IMR-90 (cell line): ENCODE measurements at regions not wholly inside any gene's neighbourhood (a gene's known extent, or its start where the extent isn't known, plus 50 kb on each side); places are given as distances from the start of the nearest gene placed in this dataset.

Experiments
- ATAC-seq: fragments of 200-7000 bp; cut with Tn5 transposase; 2 replicates; pipeline ENCODE4 v1.9.1; 2020; ENCODE audit warnings: low read depth, mild to moderate bottlenecking, moderate library complexity
- BruUV-seq: library from RNA; stranded (reverse); fragments of 400-500 nt; replicated peaks from 2 replicates; lab custom pipeline; 2021; lab: Mats Ljungman, UMichigan
- CTCF ChIA-PET: fragments of 300-600 bp; formaldehyde crosslinking; extraction: SDS; loops from one replicate; lab custom pipeline; 2021; ENCODE audit warnings: antibody characterized with exemption; lab: Yijun Ruan, JAX
- POLR2A ChIA-PET: fragments of 300-600 bp; sonication (Branson Sonifier 250); formaldehyde crosslinking; loops from one replicate; lab custom pipeline; 2022; ENCODE audit warnings: antibody characterized with exemption; ENCODE audit not compliant: unreplicated experiment; lab: Charles Lee
- DNase-seq: peaks from one replicate; pipeline ENCODE4 v3.0.0; 2013
- H2AFZ ChIP-seq: replicated peaks from 2 replicates; pipeline ENCODE3; 2013; ENCODE audit warnings: low read length, mild to moderate bottlenecking; ENCODE audit not compliant: poor library complexity
- H2AK5ac ChIP-seq: 2 replicates; pipeline ENCODE4 v1.6.1; 2013; ENCODE audit warnings: low read depth, low read length, inconsistent platforms
- H2AK9ac ChIP-seq: replicated peaks from 2 replicates; pipeline ENCODE3; 2013; ENCODE audit warnings: mild to moderate bottlenecking, low read depth, low read length, moderate library complexity; ENCODE audit not compliant: poor library complexity
- H2BK120ac ChIP-seq: 2 replicates; pipeline ENCODE4 v1.6.1; 2013; ENCODE audit warnings: low read depth, low read length, inconsistent platforms
- H2BK15ac ChIP-seq: 3 replicates; pipeline ENCODE4 v1.6.1; 2013; ENCODE audit warnings: low read depth, low read length, inconsistent platforms
- H2BK20ac ChIP-seq: 2 replicates; pipeline ENCODE4 v1.6.1; 2013; ENCODE audit warnings: low read depth, mild to moderate bottlenecking, inconsistent platforms, low read length, moderate library complexity
- H2BK5ac ChIP-seq: 2 replicates; pipeline ENCODE4 v1.6.1; 2013; ENCODE audit warnings: mild to moderate bottlenecking, low read depth, low read length, inconsistent platforms; ENCODE audit not compliant: poor library complexity, severe bottlenecking
- H3K14ac ChIP-seq: replicated peaks from 2 replicates; pipeline ENCODE4 v1.6.1; 2013; ENCODE audit warnings: low read depth, low read length, inconsistent platforms
- H3K18ac ChIP-seq: 2 replicates; pipeline ENCODE4 v1.6.1; 2013; ENCODE audit warnings: low read depth, low read length, control low read depth
- H3K23ac ChIP-seq: 2 replicates; pipeline ENCODE4 v1.6.1; 2013; ENCODE audit warnings: low read depth, low read length, inconsistent platforms
- H3K27ac ChIP-seq: 2 replicates; pipeline ENCODE4 v1.5.1; 2013; ENCODE audit warnings: mild to moderate bottlenecking, control low read depth, low read length; ENCODE audit not compliant: insufficient read depth
- H3K27me3 ChIP-seq: 2 replicates; pipeline ENCODE4 v1.6.1; 2013; ENCODE audit warnings: low read length; ENCODE audit not compliant: control insufficient read depth, insufficient read depth
- H3K36me3 ChIP-seq: 2 replicates; pipeline ENCODE4 v1.6.1; 2013; ENCODE audit warnings: low read length, mixed read lengths; ENCODE audit not compliant: control insufficient read depth, insufficient read depth
- H3K4ac ChIP-seq: 2 replicates; pipeline ENCODE4 v1.6.1; 2013; ENCODE audit warnings: low read depth, low read length, inconsistent platforms
- H3K4me1 ChIP-seq: 2 replicates; pipeline ENCODE4 v1.6.1; 2013; ENCODE audit warnings: low read length, mixed read lengths; ENCODE audit not compliant: control insufficient read depth, insufficient read depth
- H3K4me2 ChIP-seq: 2 replicates; pipeline ENCODE4 v1.6.1; 2013; ENCODE audit warnings: low read depth, mild to moderate bottlenecking, control low read depth, low read length, moderate library complexity
- H3K4me3 ChIP-seq: 2 replicates; pipeline ENCODE4 v1.5.1; 2013; ENCODE audit warnings: low read depth, mild to moderate bottlenecking, control low read depth, low read length, moderate library complexity; ENCODE audit not compliant: insufficient read depth
- H3K56ac ChIP-seq: 2 replicates; pipeline ENCODE4 v1.6.1; 2013; ENCODE audit warnings: low read length, inconsistent platforms; ENCODE audit not compliant: insufficient read depth; ENCODE audit errors: extremely low read depth
- H3K79me1 ChIP-seq, 2 experiments: 2 replicates each; pipeline ENCODE4 v1.6.1; 2013; ENCODE audit warnings: low read length in 2 of 2, inconsistent platforms in 1 of 2, low read depth in 1 of 2
- H3K9ac ChIP-seq: 2 replicates; pipeline ENCODE4 v1.6.1; 2013; ENCODE audit warnings: low read depth, low read length, control low read depth
- H3K9me1 ChIP-seq: 2 replicates; pipeline ENCODE4 v1.6.1; 2013; ENCODE audit warnings: low read length, inconsistent platforms; ENCODE audit not compliant: insufficient read depth
- H3K9me3 ChIP-seq: 2 replicates; pipeline ENCODE4 v1.6.1; 2013; ENCODE audit warnings: low read length; ENCODE audit not compliant: control insufficient read depth, insufficient read depth
- H4K20me1 ChIP-seq: 2 replicates; pipeline ENCODE4 v1.6.1; 2013; ENCODE audit warnings: low read length, inconsistent platforms; ENCODE audit not compliant: insufficient read depth
- H4K5ac ChIP-seq: 2 replicates; pipeline ENCODE4 v1.6.1; 2013; ENCODE audit warnings: mild to moderate bottlenecking, low read depth, low read length, control low read depth
- H4K8ac ChIP-seq, 2 experiments: 2 replicates each; pipeline ENCODE4 v1.6.1; 2013; ENCODE audit warnings: low read depth in 2 of 2, low read length in 2 of 2, control low read depth in 1 of 2, inconsistent platforms in 1 of 2
- H4K91ac ChIP-seq: 2 replicates; pipeline ENCODE4 v1.6.1; 2013; ENCODE audit warnings: low read depth, low read length, inconsistent platforms; ENCODE audit not compliant: insufficient read depth
- BHLHE40 ChIP-seq: fragments of 150-350 bp; IDR thresholded peaks from 2 replicates; pipeline ENCODE4 v1.6.1; 2016; ENCODE audit warnings: mild to moderate bottlenecking, low read depth, low read length
- CHD1 ChIP-seq: IDR thresholded peaks from 2 replicates; pipeline ENCODE4 v1.6.1; 2012; ENCODE audit warnings: low read depth, low read length, improper control_type of control experiment
- MAFK ChIP-seq: IDR thresholded peaks from 2 replicates; pipeline ENCODE4 v1.6.1; 2012; ENCODE audit warnings: low read depth, low read length, improper control_type of control experiment
- MAZ ChIP-seq: IDR thresholded peaks from 2 replicates; pipeline ENCODE4 v1.6.1; 2012; ENCODE audit warnings: low read depth, mild to moderate bottlenecking, low read length, improper control_type of control experiment, moderate library complexity, borderline replicate concordance
- MXI1 ChIP-seq: IDR thresholded peaks from 2 replicates; pipeline ENCODE4 v1.6.1; 2012; ENCODE audit warnings: low read depth, mild to moderate bottlenecking, low read length, moderate library complexity, borderline replicate concordance
- POLR2A ChIP-seq: IDR thresholded peaks from 2 replicates; pipeline ENCODE4 v1.6.1; 2012; ENCODE audit warnings: mild to moderate bottlenecking, low read depth, low read length
- RAD21 ChIP-seq: IDR thresholded peaks from 2 replicates; pipeline ENCODE4 v1.6.1; 2012; ENCODE audit warnings: low read length, improper control_type of control experiment
- RCOR1 ChIP-seq: IDR thresholded peaks from 2 replicates; pipeline ENCODE4 v1.6.1; 2012; ENCODE audit warnings: mild to moderate bottlenecking, low read length, improper control_type of control experiment; ENCODE audit not compliant: insufficient replicate concordance
- RFX5 ChIP-seq: IDR thresholded peaks from 2 replicates; pipeline ENCODE4 v1.8.0; 2012; ENCODE audit warnings: low read depth, mild to moderate bottlenecking, low read length, moderate library complexity
- SMC3 ChIP-seq: fragments of 150-350 bp; IDR thresholded peaks from 2 replicates; pipeline ENCODE4 v1.6.1; 2016; ENCODE audit warnings: low read depth, mild to moderate bottlenecking, antibody characterized with exemption, low read length, moderate library complexity
- USF2 ChIP-seq: fragments of 150-350 bp; IDR thresholded peaks from 2 replicates; pipeline ENCODE4 v1.6.1; 2017; ENCODE audit warnings: mild to moderate bottlenecking, antibody characterized with exemption, low read length, low read depth
- WGBS, 2 experiments: methylation state at CpG; one replicate each; pipeline versions ENCODE4 v1.1.5 to v1.1.7; 2013; ENCODE audit warnings: missing lambda C conversion rate in 2 of 2; ENCODE audit not compliant: insufficient read length in 1 of 2; ENCODE audit errors: extremely low coverage in 2 of 2; 5-methylcytosine and 5-hydroxymethylcytosine counted together
- dilution Hi-C: fragments of 300-500 bp; cut with HindIII; formaldehyde crosslinking; loops from one replicate; pipeline ENCODE4 v1.14.3; 2018; ENCODE audit warnings: low sequenced_read_pairs; ENCODE audit not compliant: unreplicated experiment
- in situ Hi-C: fragments of 300-500 bp; cut with MboI; formaldehyde crosslinking; loops from 3 replicates; pipeline ENCODE4 v1.14.3; 2019; ENCODE audit warnings: low sequenced_read_pairs, inconsistent platforms, mixed read lengths
- intact Hi-C: fragments of 100-400 bp; cut with micrococcal nuclease; formaldehyde crosslinking; loops from 2 replicates; pipeline ENCODE4 v1.10.0; 2022

GRCh38 chr3:194221336-194221735 is 85.4 kb downstream of the HES1 start:
- Histone ChIP-seq H4K5ac (no peak overlapping the region), H2AK9ac (no peak overlapping the region), H3K14ac (no peak overlapping the region), H2BK5ac (no peak overlapping the region), H2BK15ac (no peak overlapping the region), H2BK20ac (no peak overlapping the region), H3K27ac (no peak overlapping the region), H3K9me1 (no peaks in the 10 kb centered on the region), H4K91ac (no peak overlapping the region), H3K4me3 (no peak overlapping the region), H3K36me3 (no peaks in the 10 kb centered on the region), H2BK120ac (no peak overlapping the region), H3K27me3 (peaks cover 38% of the 10 kb centered on the region), H3K23ac (no peak overlapping the region), H3K4me2 (no peak overlapping the region), H2AK5ac (no peak overlapping the region), H2AFZ (no peak overlapping the region), H3K4me1 (no peaks in the 10 kb centered on the region), H3K9ac (no peak overlapping the region), H3K9me3 (no peaks in the 10 kb centered on the region), H3K56ac (no peak overlapping the region), H4K20me1 (no peaks in the 10 kb centered on the region), H3K18ac (no peak overlapping the region), H3K4ac (no peak overlapping the region), H3K79me1 (no peaks in the 10 kb centered on the region), H4K8ac (no peak overlapping the region)
- TF ChIP-seq MAZ, result no peak
- no peak for TF ChIP-seq BHLHE40
- no peak for TF ChIP-seq MAFK
- no peak for TF ChIP-seq RCOR1
- TF ChIP-seq SMC3, result no peak
- TF ChIP-seq POLR2A, result no peak
- TF ChIP-seq USF2, result no peak
- TF ChIP-seq RAD21, result no peak
- no peak for TF ChIP-seq MXI1
- TF ChIP-seq CHD1, result no peak
- TF ChIP-seq RFX5, result no peak
- CTCF ChIA-PET, result no interaction called here
- dilution Hi-C loops, result no loop called here
- POLR2A ChIA-PET, result no interaction called here
- no peak for DNase-seq
- intact Hi-C loops, result no loop called here
- BruUV-seq, result no TSS peak
- WGBS, 2 experiments, result 60% methylated on average over 1 of the region's 4 CpGs; no CpG with 5 or more reads in 1 of the 2 experiments
- ATAC-seq, result no peak
- in situ Hi-C loops, result no loop called here
